Epithelial cell of esophagus (primary cell): ENCODE measurements at regions not wholly inside any gene's neighbourhood (a gene's known extent, or its start where the extent isn't known, plus 50 kb on each side); places are given as distances from the start of the nearest gene placed in this dataset.

Experiments
- DNase-seq: peaks from one replicate; pipeline ENCODE4 v3.0.0; 2010; ENCODE audit warnings: low read depth
- H3K4me3 ChIP-seq: 2 replicates; pipeline ENCODE4 v1.5.1; 2011; ENCODE audit warnings: mild to moderate bottlenecking, low read length, control low read depth
- CTCF ChIP-seq: IDR thresholded peaks from 2 replicates; pipeline ENCODE4 v1.5.1; 2011; ENCODE audit warnings: low read depth, mild to moderate bottlenecking, low read length, control low read depth, inconsistent platforms; ENCODE audit not compliant: insufficient read depth; ENCODE audit errors: missing control alignments

- no peak overlapping the region for H3K4me3 ChIP-seq
- no peak for DNase-seq
- no peak for TF ChIP-seq CTCF
Observed at GRCh38 chr9:108274971-108275370, 580.8 kb downstream of the ACTL7B start.

- no peak for DNase-seq
- no peak overlapping the region for H3K4me3 ChIP-seq
- TF ChIP-seq CTCF: no peak
Observed at GRCh38 chr9:108273988-108274387, 581.8 kb downstream of the ACTL7B start.

- TF ChIP-seq CTCF: peak; percentile 54
- H3K4me3 ChIP-seq: no peak overlapping the region
- peak; percentile 60 for DNase-seq
Observed at GRCh38 chr9:108272349-108272899, 583.4 kb downstream of the ACTL7B start.

GRCh38 chr9:108271646-108272348 lies 584.0 kb downstream of the ACTL7B start:
- no peak overlapping the region for H3K4me3 ChIP-seq
- no peak for TF ChIP-seq CTCF
- peak; percentile 51 for DNase-seq

GRCh38 chr9:108271236-108271635 lies 584.5 kb downstream of the ACTL7B start:
- no peak overlapping the region for H3K4me3 ChIP-seq
- no peak for DNase-seq
- no peak for TF ChIP-seq CTCF

- no peak for TF ChIP-seq CTCF
- DNase-seq: no peak
- H3K4me3 ChIP-seq: no peak overlapping the region
Observed at GRCh38 chr9:108270561-108270960, 585.2 kb downstream of the ACTL7B start.

- peak; percentile 27 for DNase-seq
- TF ChIP-seq CTCF: no peak
- H3K4me3 ChIP-seq: no peak overlapping the region
Observed at GRCh38 chr9:108270051-108270450, 585.7 kb downstream of the ACTL7B start.
